ENCODE measurements at regions not wholly inside any gene's neighbourhood (a gene's known extent, or its start where the extent isn't known, plus 50 kb on each side); places are given as distances from the start of the nearest gene placed in this dataset.
A peak's percentile ranks its signal among the peaks of the same experiment; 100 is the strongest.

GRCh38 chr6:74434171-74434570, 738.2 kb downstream of the CD109 start:
- DNase-seq (ENCODE audit: extremely low spot score): no peak
- POLR2A ChIA-PET: no interaction called here
- CTCF ChIA-PET: interaction anchor here (1.0 kb wide), 1 partner anchor 25 kb away, joined by 3 read pairs; no protein-coding TSS in a partner anchor

GRCh38 chr6:74431873-74432580, 736.0 kb downstream of the CD109 start:
- no peak for DNase-seq (ENCODE audit: extremely low spot score)
- ChIA-PET CTCF (no interaction called here), POLR2A (no interaction called here)
- no peak for TF ChIP-seq CTCF (IDR thresholded peaks at IDR 0.05; ENCODE audit: control extremely low read depth, extremely low read depth, low read depth, missing control alignments)

More at GRCh38 chr6:74434171-74434570, 738.2 kb downstream of the CD109 start:
- no peak for TF ChIP-seq CTCF (IDR thresholded peaks at IDR 0.05; ENCODE audit: control extremely low read depth, extremely low read depth, low read depth, missing control alignments)

GRCh38 chr6:74420221-74420620, 724.2 kb downstream of the CD109 start:
- POLR2A ChIA-PET: no interaction called here
- TF ChIP-seq CTCF (IDR thresholded peaks at IDR 0.05; ENCODE audit: control extremely low read depth, extremely low read depth, low read depth, missing control alignments): no peak
- DNase-seq (ENCODE audit: extremely low spot score): no peak
- CTCF ChIA-PET: interaction anchor here (1.1 kb wide), 1 partner anchor 12 kb away, joined by 3 read pairs; no protein-coding TSS in a partner anchor

- POLR2A ChIA-PET: no interaction called here
- TF ChIP-seq CTCF (IDR thresholded peaks at IDR 0.05; ENCODE audit: control extremely low read depth, extremely low read depth, low read depth, missing control alignments): no peak
- DNase-seq (ENCODE audit: extremely low spot score): no peak
- CTCF ChIA-PET: interaction anchor here (8.9 kb wide), 1 partner anchor 795 kb away, joined by 85 read pairs; no protein-coding TSS in a partner anchor
These were observed 719.1 kb downstream of the CD109 start for GRCh38 chr6:74415056-74415455.

DNA sequence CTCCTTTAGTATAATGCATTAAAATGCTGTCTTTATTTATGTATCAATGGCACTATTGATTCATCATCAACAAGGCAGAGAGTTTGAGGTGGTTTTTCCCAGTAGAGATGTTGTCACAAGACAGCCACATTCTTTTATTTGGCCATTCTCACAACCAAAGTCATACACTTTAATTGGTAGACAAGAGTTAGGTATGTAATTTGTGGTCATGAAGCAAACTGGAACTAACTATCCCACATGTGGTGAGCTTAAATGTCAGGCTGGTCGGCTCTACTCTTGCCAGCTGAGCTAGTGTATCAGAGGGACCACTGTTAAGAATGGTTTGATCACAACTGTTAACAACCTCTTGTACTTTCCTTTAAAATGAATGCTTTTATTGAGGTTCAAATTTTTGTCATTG, 714.6 kb downstream of the CD109 start:
- POLR2A ChIA-PET: no interaction called here
- DNase-seq (ENCODE audit: extremely low spot score): no peak
- CTCF ChIA-PET: interaction anchor here (3.4 to 8.9 kb wide), 2 partner anchors 794 to 799 kb away, joined by 42 to 85 read pairs; partner anchors contain the start of gene COL12A1
- TF ChIP-seq CTCF (IDR thresholded peaks at IDR 0.05; ENCODE audit: control extremely low read depth, extremely low read depth, low read depth, missing control alignments): no peak

GRCh38 chr6:74409447-74409846, 713.4 kb downstream of the CD109 start:
- ChIA-PET POLR2A (no interaction called here), CTCF (interaction anchor here (1.2 to 8.9 kb wide), 8 partner anchors 11 to 806 kb away, joined by 3 to 85 read pairs (median 5); partner anchors contain the start of gene COL12A1)
- peak; percentile 8 for DNase-seq (ENCODE audit: extremely low spot score)
- peak; percentile 22 for TF ChIP-seq CTCF (IDR thresholded peaks at IDR 0.05; ENCODE audit: control extremely low read depth, extremely low read depth, low read depth, missing control alignments)

Data from GM10248 (cell line).